C4-2B (cell line): ENCODE measurements at regions not wholly inside any gene's neighbourhood (a gene's known extent, or its start where the extent isn't known, plus 50 kb on each side); places are given as distances from the start of the nearest gene placed in this dataset.

Experiments
- CTCF ChIP-seq: fragments of 450-650 bp; conservative IDR thresholded peaks from 2 replicates; pipeline ENCODE4 v1.5.1; 2017; ENCODE audit warnings: mild to moderate bottlenecking
- ZFX ChIP-seq: fragments of 450-650 bp; IDR thresholded peaks from 2 replicates; pipeline ENCODE4 v1.6.1; 2017

GRCh38 chr6:156131221-156131903 lies 645.8 kb upstream of the ARID1B start:
- TF ChIP-seq CTCF (no peak), ZFX (no peak)
